Astrocyte of the cerebellum (primary cell): ENCODE measurements at regions not wholly inside any gene's neighbourhood (a gene's known extent, or its start where the extent isn't known, plus 50 kb on each side); places are given as distances from the start of the nearest gene placed in this dataset.

ENCODE experiments used
- DNase-seq: peaks from one replicate; pipeline ENCODE4 v3.0.0-alpha.2; 2011; ENCODE audit warnings: low read depth
- H3K4me3 ChIP-seq: 2 replicates; pipeline ENCODE4 v1.5.1; 2011; ENCODE audit warnings: mild to moderate bottlenecking, low read depth, low read length, moderate library complexity
- CTCF ChIP-seq: IDR thresholded peaks from 2 replicates; pipeline ENCODE4 v1.5.1; 2012; ENCODE audit warnings: low read length, low read depth, moderate library complexity, mild to moderate bottlenecking; ENCODE audit errors: missing control alignments
- in situ Hi-C: cut with HindIII; loops from 2 replicates; pipeline ENCODE4 v1.10.0; 2017; ENCODE audit warnings: low sequenced_read_pairs

GRCh38 chr1:79128722-79129121 lies 122.2 kb upstream of the ADGRL4 start:
- H3K4me3 ChIP-seq = no peak overlapping the region
- TF ChIP-seq CTCF = no peak
- in situ Hi-C loops = no loop called here
- peak; percentile 68 for DNase-seq

- no peak for TF ChIP-seq CTCF
- in situ Hi-C loops = no loop called here
- DNase-seq = no peak
- H3K4me3 ChIP-seq = no peak overlapping the region
Observed at GRCh38 chr1:79124756-79125155, 118.2 kb upstream of the ADGRL4 start.

GRCh38 chr1:79122521-79122920 lies 116.0 kb upstream of the ADGRL4 start:
- in situ Hi-C loops = no loop called here

GRCh38 chr1:79117376-79117775 lies 110.8 kb upstream of the ADGRL4 start:
- TF ChIP-seq CTCF = no peak
- in situ Hi-C loops = no loop called here
- no peak overlapping the region for H3K4me3 ChIP-seq
- DNase-seq = no peak

More at GRCh38 chr1:79122521-79122920, 116.0 kb upstream of the ADGRL4 start:
- no peak overlapping the region for H3K4me3 ChIP-seq
- DNase-seq = no peak
- TF ChIP-seq CTCF = no peak

GRCh38 chr1:79113836-79114235 lies 107.3 kb upstream of the ADGRL4 start:
- in situ Hi-C loops = no loop called here
- H3K4me3 ChIP-seq = no peak overlapping the region
- no peak for TF ChIP-seq CTCF
- no peak for DNase-seq

GRCh38 chr1:79110749-79111148 lies 104.2 kb upstream of the ADGRL4 start:
- TF ChIP-seq CTCF = no peak
- H3K4me3 ChIP-seq = no peak overlapping the region
- in situ Hi-C loops = no loop called here
- DNase-seq = no peak

GRCh38 chr1:79109445-79109844 lies 102.9 kb upstream of the ADGRL4 start:
- no peak for DNase-seq

More at GRCh38 chr1:79109445-79109844, 102.9 kb upstream of the ADGRL4 start:
- H3K4me3 ChIP-seq = no peak overlapping the region
- TF ChIP-seq CTCF = no peak
- in situ Hi-C loops = no loop called here
